H1 (cell line): ENCODE measurements at regions not wholly inside any gene's neighbourhood (a gene's known extent, or its start where the extent isn't known, plus 50 kb on each side); places are given as distances from the start of the nearest gene placed in this dataset.

Experiments
- CTCF ChIA-PET: fragments of 300-600 bp; sonication (Branson Sonifier 250); formaldehyde crosslinking; loops from one replicate; lab custom pipeline; 2021; ENCODE audit not compliant: partially characterized antibody; lab: Charles Lee
- POLR2A ChIA-PET: fragments of 300-600 bp; sonication (Branson Sonifier 250); formaldehyde crosslinking; loops from one replicate; lab custom pipeline; 2021; ENCODE audit warnings: inconsistent platforms; ENCODE audit not compliant: partially characterized antibody; lab: Charles Lee
- DNase-seq, 2 experiments: peaks; one replicate each; pipeline versions ENCODE4 v3.0.0 to v3.0.0-alpha.2; 2010 to 2022; ENCODE audit warnings: low spot score in 2 of 2, low read depth in 1 of 2, mixed read lengths in 1 of 2
- FAIRE-seq: peaks from 2 replicates; lab custom pipeline; 2011; peaks lifted over from hg19 to GRCh38; lab: Jason Lieb, UNC
- H2AFZ ChIP-seq: 2 replicates; pipeline ENCODE4 v1.8.1; 2012; ENCODE audit warnings: low read length, inconsistent platforms
- H2AK5ac ChIP-seq: 2 replicates; pipeline ENCODE4 v1.6.1; 2013; ENCODE audit warnings: low read depth, low read length
- H2BK120ac ChIP-seq: replicated peaks from 2 replicates; pipeline ENCODE3; 2013; ENCODE audit warnings: low read depth, low read length, inconsistent platforms
- H2BK12ac ChIP-seq: 2 replicates; pipeline ENCODE4 v1.6.1; 2013; ENCODE audit warnings: low read depth, low read length
- H2BK15ac ChIP-seq: 2 replicates; pipeline ENCODE4 v1.6.1; 2013; ENCODE audit warnings: low read length
- H2BK20ac ChIP-seq: 2 replicates; pipeline ENCODE4 v1.6.1; 2013; ENCODE audit warnings: low read length
- H2BK5ac ChIP-seq: 2 replicates; pipeline ENCODE4 v1.6.1; 2013; ENCODE audit warnings: low read depth, low read length
- H3K14ac ChIP-seq: 2 replicates; pipeline ENCODE4 v1.6.1; 2013; ENCODE audit warnings: inconsistent platforms; ENCODE audit not compliant: insufficient read length
- H3K18ac ChIP-seq: 2 replicates; pipeline ENCODE4 v1.6.1; 2013; ENCODE audit warnings: low read length; ENCODE audit errors: extremely low read depth
- H3K23ac ChIP-seq: 2 replicates; pipeline ENCODE4 v1.6.1; 2013; ENCODE audit warnings: inconsistent platforms; ENCODE audit not compliant: insufficient read length
- H3K23me2 ChIP-seq: 2 replicates; pipeline ENCODE4 v1.6.1; 2013; ENCODE audit warnings: low read depth, low read length
- H3K27ac ChIP-seq: 2 replicates; pipeline ENCODE4 v1.6.1; 2011; ENCODE audit warnings: low read depth, low read length, inconsistent platforms
- H3K27me3 ChIP-seq, 4 experiments: replicated peaks in 1 of 4; 1 replicate in 1 of 4; 2 replicates in 3 of 4; pipeline versions ENCODE4 v1.6.1 to v1.8.1; 2011 to 2013; ENCODE audit warnings: low read length in 3 of 4, mild to moderate bottlenecking in 3 of 4, inconsistent platforms in 2 of 4, mixed read lengths in 2 of 4, moderate library complexity in 1 of 4; ENCODE audit not compliant: control insufficient read depth in 3 of 4, insufficient read depth in 3 of 4; ENCODE audit errors: extremely low read depth in 1 of 4
- H3K36me3 ChIP-seq, 4 experiments: 2 replicates each; pipeline versions ENCODE4 v1.6.1 to v1.8.1; 2011 to 2013; ENCODE audit warnings: mild to moderate bottlenecking in 4 of 4, low read length in 3 of 4, moderate library complexity in 2 of 4, control low read depth in 1 of 4, inconsistent platforms in 1 of 4; ENCODE audit not compliant: insufficient read depth in 4 of 4, control insufficient read depth in 2 of 4
- H3K4ac ChIP-seq: replicated peaks from 2 replicates; pipeline ENCODE3; 2013; ENCODE audit warnings: low read length, low read depth, mixed read lengths, inconsistent platforms; ENCODE audit not compliant: insufficient read length
- H3K4me1 ChIP-seq, 4 experiments: replicated peaks in 1 of 4; 1 replicate in 1 of 4; 2 replicates in 3 of 4; pipeline versions ENCODE4 v1.6.1 to v1.8.1; 2011 to 2013; ENCODE audit warnings: low read length in 3 of 4, inconsistent platforms in 2 of 4, mixed read lengths in 1 of 4; ENCODE audit not compliant: insufficient read depth in 4 of 4, control insufficient read depth in 3 of 4
- H3K4me2 ChIP-seq, 2 experiments: 2 replicates each; pipeline versions ENCODE4 v1.6.1 to v1.8.1; 2011 to 2013; ENCODE audit warnings: low read depth in 2 of 2, low read length in 2 of 2, control low read depth in 1 of 2, inconsistent platforms in 1 of 2, mild to moderate bottlenecking in 1 of 2; ENCODE audit not compliant: insufficient read depth in 1 of 2
- H3K4me3 ChIP-seq, 4 experiments: fragments of 200-600, 300-600 bp in 1 of 4; sonication (generic), shearing (Covaris generic), sonication (Bioruptor Twin) in 1 of 4; 2 replicates each; pipeline versions ENCODE4 v1.5.1 to v1.8.1; 2011 to 2016; ENCODE audit warnings: low read length in 4 of 4, low read depth in 3 of 4, control low read depth in 2 of 4, inconsistent platforms in 2 of 4, mild to moderate bottlenecking in 2 of 4, mixed read lengths in 1 of 4, moderate library complexity in 1 of 4; ENCODE audit not compliant: insufficient read depth in 2 of 4; ENCODE audit errors: extremely low read depth in 1 of 4
- H3K56ac ChIP-seq: replicated peaks from 2 replicates; pipeline ENCODE3; 2013; ENCODE audit warnings: low read depth, mild to moderate bottlenecking, mixed read lengths, low read length, inconsistent platforms; ENCODE audit not compliant: insufficient read length
- H3K79me1 ChIP-seq: 2 replicates; pipeline ENCODE4 v1.6.1; 2013; ENCODE audit warnings: low read depth, low read length, control low read depth
- H3K79me2 ChIP-seq, 2 experiments: 2 replicates each; pipeline versions ENCODE4 v1.6.1 to v1.8.1; 2012 to 2013; ENCODE audit warnings: low read length in 2 of 2, mild to moderate bottlenecking in 2 of 2, inconsistent platforms in 1 of 2; ENCODE audit not compliant: insufficient read depth in 2 of 2, control insufficient read depth in 1 of 2
- H3K9ac ChIP-seq, 4 experiments: replicated peaks in 1 of 4; 1 replicate in 1 of 4; 2 replicates in 3 of 4; pipeline versions ENCODE4 v1.6.1 to v1.8.1; 2011 to 2013; ENCODE audit warnings: low read depth in 3 of 4, low read length in 3 of 4, control low read depth in 2 of 4, mild to moderate bottlenecking in 2 of 4, moderate library complexity in 2 of 4, inconsistent platforms in 1 of 4; ENCODE audit errors: extremely low read depth in 1 of 4
- H3K9me3 ChIP-seq, 2 experiments: 2 replicates each; pipeline versions ENCODE4 v1.6.1 to v1.8.1; 2012 to 2013; ENCODE audit warnings: mild to moderate bottlenecking in 2 of 2, moderate library complexity in 2 of 2, control low read depth in 1 of 2, inconsistent platforms in 1 of 2, low read depth in 1 of 2, low read length in 1 of 2, mixed read lengths in 1 of 2; ENCODE audit not compliant: insufficient read depth in 2 of 2
- H4K20me1 ChIP-seq, 2 experiments: replicated peaks in 1 of 2; 2 replicates each; pipeline versions ENCODE3 to v1.8.1; 2011 to 2013; ENCODE audit warnings: inconsistent platforms in 2 of 2, low read length in 2 of 2, mild to moderate bottlenecking in 1 of 2; ENCODE audit not compliant: insufficient read depth in 2 of 2, control insufficient read depth in 1 of 2
- H4K5ac ChIP-seq: 2 replicates; pipeline ENCODE4 v1.6.1; 2013; ENCODE audit warnings: low read length, low read depth, mixed read lengths, inconsistent platforms; ENCODE audit not compliant: insufficient read length
- H4K8ac ChIP-seq: 2 replicates; pipeline ENCODE4 v1.8.0; 2013; ENCODE audit warnings: mild to moderate bottlenecking, moderate library complexity, low read length, inconsistent platforms; ENCODE audit not compliant: insufficient read depth; ENCODE audit errors: extremely low read depth
- H4K91ac ChIP-seq: replicated peaks from 2 replicates; pipeline ENCODE3; 2013; ENCODE audit warnings: low read length, mixed read lengths, inconsistent platforms; ENCODE audit not compliant: insufficient read length
- BRCA1 ChIP-seq: IDR thresholded peaks from 2 replicates; pipeline ENCODE4 v1.6.1; 2012; ENCODE audit warnings: low read depth, low read length, improper control_type of control experiment
- CHD1 ChIP-seq: IDR thresholded peaks from 2 replicates; pipeline ENCODE4 v1.6.1; 2012; ENCODE audit warnings: low read depth, low read length, improper control_type of control experiment
- CREB1 ChIP-seq: IDR thresholded peaks from 2 replicates; pipeline ENCODE4 v1.6.1; 2012; ENCODE audit warnings: inconsistent platforms
- E2F6 ChIP-seq: IDR thresholded peaks from 2 replicates; pipeline ENCODE4 v1.6.1; 2012; ENCODE audit warnings: inconsistent platforms
- GTF2F1 ChIP-seq: IDR thresholded peaks from 2 replicates; pipeline ENCODE4 v1.6.1; 2012; ENCODE audit warnings: low read depth, low read length, improper control_type of control experiment, borderline replicate concordance
- HDAC6 ChIP-seq: IDR thresholded peaks from one replicate; pipeline ENCODE4 v1.7.1; 2012; ENCODE audit warnings: low read depth, mild to moderate bottlenecking, inconsistent platforms, low read length, moderate library complexity
- MAFK ChIP-seq: IDR thresholded peaks from 2 replicates; pipeline ENCODE4 v1.6.1; 2012; ENCODE audit warnings: low read depth, mild to moderate bottlenecking, improper control_type of control experiment, low read length
- MAX ChIP-seq: IDR thresholded peaks from 2 replicates; pipeline ENCODE4 v1.6.1; 2012; ENCODE audit warnings: inconsistent platforms
- POLR2A ChIP-seq, 2 experiments: IDR thresholded peaks; 1 replicate in 1 of 2; 2 replicates in 1 of 2; pipeline ENCODE4 v1.6.1; 2011; ENCODE audit warnings: low read depth in 2 of 2, low read length in 2 of 2, mild to moderate bottlenecking in 2 of 2; ENCODE audit errors: control extremely low read depth in 1 of 2
- RBBP5 ChIP-seq: IDR thresholded peaks from 2 replicates; pipeline ENCODE4 v1.7.1; 2012; ENCODE audit warnings: low read depth, mild to moderate bottlenecking, inconsistent platforms, low read length, moderate library complexity, borderline replicate concordance
- SIN3A ChIP-seq, 2 experiments: IDR thresholded peaks in 1 of 2; conservative IDR thresholded peaks in 1 of 2; 2 replicates each; pipeline ENCODE4 v1.6.1; 2011 to 2012; ENCODE audit warnings: low read length in 2 of 2, improper control_type of control experiment in 1 of 2, low read depth in 1 of 2, mild to moderate bottlenecking in 1 of 2
- SIX5 ChIP-seq: IDR thresholded peaks from 2 replicates; pipeline ENCODE4 v1.6.1; 2011; ENCODE audit warnings: mild to moderate bottlenecking, low read depth, low read length
- WGBS, 2 experiments: shearing (Covaris generic) in 1 of 2; methylation state at CpG; one replicate each; pipeline versions ENCODE4 v1.1.6 to v1.1.7; 2013 to 2015; ENCODE audit warnings: low lambda C conversion rate in 2 of 2, mixed read lengths in 2 of 2, inconsistent platforms in 1 of 2, low coverage in 1 of 2, missing lambda C conversion rate in 1 of 2; ENCODE audit not compliant: insufficient replicate concordance in 2 of 2, insufficient coverage in 1 of 2, insufficient read length in 1 of 2; ENCODE audit errors: extremely low coverage in 1 of 2, missing lambda C conversion rate in 1 of 2; 5-methylcytosine and 5-hydroxymethylcytosine counted together

- Histone ChIP-seq H3K4me3 (no peak overlapping the region), H2BK120ac (no peak overlapping the region), H2BK15ac (no peak overlapping the region), H3K23ac (no peak overlapping the region), H3K9me3 (no peaks in the 10 kb centered on the region), H4K20me1 (no peaks in the 10 kb centered on the region), H3K4me1 (peaks cover 0 to 15% (median 7%) of the 10 kb centered on the region in 4 experiments; a peak in 5 of 7 replicates), H4K91ac (no peak overlapping the region), H2BK5ac (peak overlapping the region; percentile 44; the same call in 1 of the 2 replicates), H4K5ac (no peak overlapping the region), H3K79me2 (peaks cover 0 to 89% of the 10 kb centered on the region in 2 experiments; a peak in 2 of 4 replicates), H3K23me2 (no peaks in the 10 kb centered on the region), H3K27ac (no peak overlapping the region), H3K56ac (no peak overlapping the region), H3K4ac (no peak overlapping the region), H3K9ac (no peak overlapping the region), H3K36me3 (no peaks in the 10 kb centered on the region), H3K4me2 (no peak overlapping the region), H2AK5ac (no peak overlapping the region), H2AFZ (no peak overlapping the region), H2BK12ac (0 out of 2 replicates have a peak overlapping the region, but pooled peaks have one; percentile 27), H3K79me1 (no peaks in the 10 kb centered on the region), H2BK20ac (no peak overlapping the region), H3K18ac (no peak overlapping the region), H4K8ac (no peak overlapping the region), H3K27me3 (no peaks in the 10 kb centered on the region), H3K14ac (no peak overlapping the region)
- POLR2A ChIA-PET, result interaction anchor here (0.6 kb wide), 1 partner anchor 123 kb away, joined by 3 read pairs; no protein-coding TSS in a partner anchor
- TF ChIP-seq E2F6 (no peak), CREB1 (no peak), RBBP5 (no peak), GTF2F1 (no peak), POLR2A (IDR thresholded peaks at IDR 0.05; ENCODE audit: control extremely low read depth in 1 of 2, low read depth in 2 of 2, low read length in 2 of 2) (no peak), HDAC6 (no peak), BRCA1 (no peak), MAX (no peak), CHD1 (no peak), MAFK (no peak), SIX5 (no peak), SIN3A (conservative IDR thresholded peaks at IDR 0.05 in 1 of 2, IDR thresholded peaks at IDR 0.05 in 1 of 2; ENCODE audit: low read depth in 1 of 2, low read length in 2 of 2) (no peak)
- CTCF ChIA-PET, result interaction anchor here (0.7 to 1.1 kb wide), 2 partner anchors 18 to 103 kb away, joined by 3 to 4 read pairs; no protein-coding TSS in a partner anchor
- 85% methylated on average over 6 of the region's 7 CpGs; no CpG with 5 or more reads in 1 of the 2 experiments for WGBS, 2 experiments
- no peak for FAIRE-seq
- DNase-seq, result no peak
These were observed 74.7 kb upstream of the GPM6B start for GRCh38 chrX:13891377-13892140.
